HepG2 (cell line): ENCODE measurements at regions not wholly inside any gene's neighbourhood (a gene's known extent, or its start where the extent isn't known, plus 50 kb on each side); places are given as distances from the start of the nearest gene placed in this dataset.

ENCODE experiments used
- ADNP ChIP-seq: sonication (generic); formaldehyde crosslinking; IDR thresholded peaks from 2 replicates; pipeline ENCODE4 v1.4.0; 2020; ENCODE audit warnings: missing genetic modification reagents
- GPN1 ChIP-seq: sonication (generic); formaldehyde crosslinking; IDR thresholded peaks from 2 replicates; pipeline ENCODE4 v1.5.1; 2020; ENCODE audit warnings: missing genetic modification reagents, borderline replicate concordance
- HOXA9 ChIP-seq: sonication (generic); formaldehyde crosslinking; IDR thresholded peaks from 2 replicates; pipeline ENCODE4 v1.8.1; 2022; ENCODE audit warnings: missing genetic modification reagents, mild to moderate bottlenecking, moderate library complexity, borderline replicate concordance
- KLF6 ChIP-seq: IDR thresholded peaks from 2 replicates; pipeline ENCODE4 v1.8.0; 2016; ENCODE audit warnings: missing biosample characterization, missing genetic modification reagents
- NR2F6 ChIP-seq, 2 experiments: IDR thresholded peaks; 2 replicates each; pipeline ENCODE4 v1.6.1; 2016; ENCODE audit warnings: antibody characterized with exemption in 1 of 2, mild to moderate bottlenecking in 1 of 2
- REL ChIP-seq: sonication (generic); formaldehyde crosslinking; conservative IDR thresholded peaks from 2 replicates; pipeline ENCODE4 v1.8.0; 2022; ENCODE audit warnings: mild to moderate bottlenecking, missing genetic modification reagents, moderate library complexity
- SUZ12 ChIP-seq: fragments of 150-350 bp; IDR thresholded peaks from 2 replicates; pipeline ENCODE4 v1.6.1; 2014; ENCODE audit warnings: low read depth, low read length
- ZNF460 ChIP-seq: sonication (generic); formaldehyde crosslinking; IDR thresholded peaks from 2 replicates; pipeline ENCODE4 v1.5.1; 2020; ENCODE audit warnings: missing genetic modification reagents, mild to moderate bottlenecking, borderline replicate concordance
- ZNF660 ChIP-seq: sonication (generic); formaldehyde crosslinking; IDR thresholded peaks from 2 replicates; pipeline ENCODE4 v1.5.1; 2020; ENCODE audit warnings: mild to moderate bottlenecking, low read depth, missing genetic modification reagents, borderline replicate concordance
- TF ChIP-seq, protein P1 (sequence below): sonication (generic); formaldehyde crosslinking; IDR thresholded peaks from 2 replicates; pipeline ENCODE4 v1.9.0; 2021; ENCODE audit warnings: missing genetic modification reagents, borderline replicate concordance
- TF ChIP-seq, protein P2 (sequence below): sonication (generic); formaldehyde crosslinking; IDR thresholded peaks from 2 replicates; pipeline ENCODE4 v1.8.1; 2023; ENCODE audit warnings: mild to moderate bottlenecking, inconsistent platforms, moderate library complexity, missing genetic modification reagents, borderline replicate concordance
- TF ChIP-seq, protein P3 (sequence below): IDR thresholded peaks from 2 replicates; pipeline ENCODE4 v1.6.1; 2016
- TF ChIP-seq, protein P4 (sequence below): sonication (generic); formaldehyde crosslinking; IDR thresholded peaks from 2 replicates; pipeline ENCODE4 v1.8.0; 2022; ENCODE audit warnings: missing genetic modification reagents, mild to moderate bottlenecking, inconsistent platforms, borderline replicate concordance
- TF ChIP-seq, protein P5 (sequence below): sonication (generic); formaldehyde crosslinking; IDR thresholded peaks from 2 replicates; pipeline ENCODE4 v1.4.0; 2020; ENCODE audit warnings: missing genetic modification reagents, borderline replicate concordance
- TF ChIP-seq, protein P6 (sequence below): sonication (generic); formaldehyde crosslinking; IDR thresholded peaks from 2 replicates; pipeline ENCODE4 v1.4.0; 2020; ENCODE audit warnings: mild to moderate bottlenecking, missing genetic modification reagents

DNA sequence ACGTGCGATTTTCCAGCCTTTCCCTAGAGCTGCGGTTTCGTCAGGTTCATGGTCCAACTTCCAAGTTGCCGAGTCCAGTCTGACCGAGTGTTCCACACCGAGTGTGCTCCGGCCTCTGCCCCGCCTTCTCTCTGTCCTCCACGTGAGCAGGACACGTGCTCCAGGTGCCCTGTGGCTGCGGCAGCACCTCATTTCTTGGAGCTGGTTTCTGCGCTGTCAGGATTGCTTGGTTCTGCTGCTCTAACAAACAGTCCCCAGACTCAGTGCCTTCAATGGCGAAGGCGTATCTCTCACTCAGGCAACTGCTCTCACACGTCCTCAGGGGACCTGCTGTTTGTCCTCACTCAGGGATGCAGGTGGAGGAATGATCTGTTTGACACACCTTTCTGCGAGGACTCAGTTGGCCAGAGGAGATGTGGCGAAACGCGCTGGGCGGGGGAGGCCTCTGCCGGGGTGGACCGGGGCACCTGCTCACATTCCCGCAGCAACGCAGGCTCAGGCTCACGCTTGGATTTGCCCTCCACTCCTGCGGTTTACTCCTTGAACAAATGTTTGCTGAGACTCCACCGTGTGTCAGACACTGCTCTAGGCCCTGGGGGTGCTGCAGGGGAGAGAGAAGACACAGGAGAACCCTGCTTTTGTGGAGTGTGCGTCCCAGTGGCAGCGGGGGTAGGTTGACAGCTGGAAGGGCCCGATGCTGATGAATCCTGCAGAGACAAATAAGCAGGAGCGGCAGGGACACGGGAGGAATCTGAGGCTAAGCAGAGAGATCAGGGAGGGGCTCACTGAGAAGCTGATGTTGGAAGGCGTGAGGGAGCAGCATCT, 63.4 kb upstream of the FBRSL1 start (continued):
- TF ChIP-seq, protein P1, sequence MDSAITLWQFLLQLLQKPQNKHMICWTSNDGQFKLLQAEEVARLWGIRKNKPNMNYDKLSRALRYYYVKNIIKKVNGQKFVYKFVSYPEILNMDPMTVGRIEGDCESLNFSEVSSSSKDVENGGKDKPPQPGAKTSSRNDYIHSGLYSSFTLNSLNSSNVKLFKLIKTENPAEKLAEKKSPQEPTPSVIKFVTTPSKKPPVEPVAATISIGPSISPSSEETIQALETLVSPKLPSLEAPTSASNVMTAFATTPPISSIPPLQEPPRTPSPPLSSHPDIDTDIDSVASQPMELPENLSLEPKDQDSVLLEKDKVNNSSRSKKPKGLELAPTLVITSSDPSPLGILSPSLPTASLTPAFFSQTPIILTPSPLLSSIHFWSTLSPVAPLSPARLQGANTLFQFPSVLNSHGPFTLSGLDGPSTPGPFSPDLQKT: no peak
- TF ChIP-seq, protein P2, sequence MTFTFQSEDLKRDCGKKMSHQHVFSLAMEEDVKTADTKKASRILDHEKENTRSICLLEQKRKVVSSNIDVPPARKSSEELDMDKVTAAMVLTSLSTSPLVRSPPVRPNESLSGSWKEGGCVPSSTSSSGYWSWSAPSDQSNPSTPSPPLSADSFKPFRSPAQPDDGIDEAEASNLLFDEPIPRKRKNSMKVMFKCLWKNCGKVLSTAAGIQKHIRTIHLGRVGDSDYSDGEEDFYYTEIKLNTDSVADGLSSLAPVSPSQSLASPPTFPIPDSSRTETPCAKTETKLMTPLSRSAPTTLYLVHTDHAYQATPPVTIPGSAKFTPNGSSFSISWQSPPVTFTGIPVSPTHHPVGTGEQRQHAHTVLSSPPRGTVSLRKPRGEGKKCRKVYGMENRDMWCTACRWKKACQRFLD (CRISPR knock-in tag): peak; percentile 83; the same call in 1 of the 2 replicates
- TF ChIP-seq, protein P3, sequence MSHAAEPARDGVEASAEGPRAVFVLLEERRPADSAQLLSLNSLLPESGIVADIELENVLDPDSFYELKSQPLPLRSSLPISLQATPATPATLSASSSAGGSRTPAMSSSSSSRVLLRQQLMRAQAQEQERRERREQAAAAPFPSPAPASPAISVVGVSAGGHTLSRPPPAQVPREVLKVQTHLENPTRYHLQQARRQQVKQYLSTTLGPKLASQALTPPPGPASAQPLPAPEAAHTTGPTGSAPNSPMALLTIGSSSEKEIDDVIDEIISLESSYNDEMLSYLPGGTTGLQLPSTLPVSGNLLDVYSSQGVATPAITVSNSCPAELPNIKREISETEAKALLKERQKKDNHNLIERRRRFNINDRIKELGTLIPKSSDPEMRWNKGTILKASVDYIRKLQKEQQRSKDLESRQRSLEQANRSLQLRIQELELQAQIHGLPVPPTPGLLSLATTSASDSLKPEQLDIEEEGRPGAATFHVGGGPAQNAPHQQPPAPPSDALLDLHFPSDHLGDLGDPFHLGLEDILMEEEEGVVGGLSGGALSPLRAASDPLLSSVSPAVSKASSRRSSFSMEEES (CRISPR knock-in tag): peak; percentile 86
- TF ChIP-seq, protein P4, sequence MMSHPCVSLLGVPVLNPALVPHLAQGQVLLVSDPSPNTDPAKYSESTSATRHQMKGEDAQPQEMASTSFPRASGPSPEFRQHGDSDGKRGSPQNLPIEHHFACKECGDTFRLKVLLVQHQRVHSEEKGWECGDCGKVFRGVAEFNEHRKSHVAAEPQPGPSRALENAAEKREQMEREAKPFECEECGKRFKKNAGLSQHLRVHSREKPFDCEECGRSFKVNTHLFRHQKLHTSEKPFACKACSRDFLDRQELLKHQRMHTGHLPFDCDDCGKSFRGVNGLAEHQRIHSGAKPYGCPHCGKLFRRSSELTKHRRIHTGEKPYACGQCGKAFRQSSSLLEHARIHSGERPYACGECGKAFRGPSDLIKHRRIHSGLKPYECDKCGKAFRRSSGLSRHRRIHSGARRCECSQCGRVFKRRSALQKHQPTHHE (CRISPR knock-in tag): no peak
- TF ChIP-seq SUZ12 (no peak), HOXA9 (CRISPR knock-in tag) (0 out of 2 replicates have a peak, but pooled peaks have one; percentile 29), ZNF460 (no peak), NR2F6 (IDR thresholded peaks at IDR 0.05) (no peak), NR2F6 (CRISPR knock-in tag; IDR thresholded peaks at IDR 0.05) (peak; percentile 53; the same call in 1 of the 2 replicates), REL (CRISPR knock-in tag) (peak; percentile 86; the same call in 1 of the 2 replicates), KLF6 (CRISPR knock-in tag) (peak; percentile 77; the same call in 1 of the 2 replicates), GPN1 (CRISPR knock-in tag) (no peak), ADNP (CRISPR knock-in tag) (no peak), ZNF660 (no peak)
- TF ChIP-seq, protein P5, sequence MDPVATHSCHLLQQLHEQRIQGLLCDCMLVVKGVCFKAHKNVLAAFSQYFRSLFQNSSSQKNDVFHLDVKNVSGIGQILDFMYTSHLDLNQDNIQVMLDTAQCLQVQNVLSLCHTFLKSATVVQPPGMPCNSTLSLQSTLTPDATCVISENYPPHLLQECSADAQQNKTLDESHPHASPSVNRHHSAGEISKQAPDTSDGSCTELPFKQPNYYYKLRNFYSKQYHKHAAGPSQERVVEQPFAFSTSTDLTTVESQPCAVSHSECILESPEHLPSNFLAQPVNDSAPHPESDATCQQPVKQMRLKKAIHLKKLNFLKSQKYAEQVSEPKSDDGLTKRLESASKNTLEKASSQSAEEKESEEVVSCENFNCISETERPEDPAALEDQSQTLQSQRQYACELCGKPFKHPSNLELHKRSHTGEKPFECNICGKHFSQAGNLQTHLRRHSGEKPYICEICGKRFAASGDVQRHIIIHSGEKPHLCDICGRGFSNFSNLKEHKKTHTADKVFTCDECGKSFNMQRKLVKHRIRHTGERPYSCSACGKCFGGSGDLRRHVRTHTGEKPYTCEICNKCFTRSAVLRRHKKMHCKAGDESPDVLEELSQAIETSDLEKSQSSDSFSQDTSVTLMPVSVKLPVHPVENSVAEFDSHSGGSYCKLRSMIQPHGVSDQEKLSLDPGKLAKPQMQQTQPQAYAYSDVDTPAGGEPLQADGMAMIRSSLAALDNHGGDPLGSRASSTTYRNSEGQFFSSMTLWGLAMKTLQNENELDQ (CRISPR knock-in tag): no peak
- TF ChIP-seq, protein P6, sequence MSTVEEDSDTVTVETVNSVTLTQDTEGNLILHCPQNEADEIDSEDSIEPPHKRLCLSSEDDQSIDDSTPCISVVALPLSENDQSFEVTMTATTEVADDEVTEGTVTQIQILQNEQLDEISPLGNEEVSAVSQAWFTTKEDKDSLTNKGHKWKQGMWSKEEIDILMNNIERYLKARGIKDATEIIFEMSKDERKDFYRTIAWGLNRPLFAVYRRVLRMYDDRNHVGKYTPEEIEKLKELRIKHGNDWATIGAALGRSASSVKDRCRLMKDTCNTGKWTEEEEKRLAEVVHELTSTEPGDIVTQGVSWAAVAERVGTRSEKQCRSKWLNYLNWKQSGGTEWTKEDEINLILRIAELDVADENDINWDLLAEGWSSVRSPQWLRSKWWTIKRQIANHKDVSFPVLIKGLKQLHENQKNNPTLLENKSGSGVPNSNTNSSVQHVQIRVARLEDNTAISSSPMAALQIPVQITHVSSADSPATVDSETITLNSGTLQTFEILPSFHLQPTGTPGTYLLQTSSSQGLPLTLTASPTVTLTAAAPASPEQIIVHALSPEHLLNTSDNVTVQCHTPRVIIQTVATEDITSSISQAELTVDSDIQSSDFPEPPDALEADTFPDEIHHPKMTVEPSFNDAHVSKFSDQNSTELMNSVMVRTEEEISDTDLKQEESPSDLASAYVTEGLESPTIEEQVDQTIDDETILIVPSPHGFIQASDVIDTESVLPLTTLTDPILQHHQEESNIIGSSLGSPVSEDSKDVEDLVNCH (CRISPR knock-in tag): 0 out of 2 replicates have a peak, but pooled peaks have one; percentile 36
